ENCODE measurements at regions not wholly inside any gene's neighbourhood (a gene's known extent, or its start where the extent isn't known, plus 50 kb on each side); places are given as distances from the start of the nearest gene placed in this dataset.

- no peak overlapping the region for H3K4me3 ChIP-seq (ENCODE audit: low read depth, low read length)
- TF ChIP-seq, protein P1, sequence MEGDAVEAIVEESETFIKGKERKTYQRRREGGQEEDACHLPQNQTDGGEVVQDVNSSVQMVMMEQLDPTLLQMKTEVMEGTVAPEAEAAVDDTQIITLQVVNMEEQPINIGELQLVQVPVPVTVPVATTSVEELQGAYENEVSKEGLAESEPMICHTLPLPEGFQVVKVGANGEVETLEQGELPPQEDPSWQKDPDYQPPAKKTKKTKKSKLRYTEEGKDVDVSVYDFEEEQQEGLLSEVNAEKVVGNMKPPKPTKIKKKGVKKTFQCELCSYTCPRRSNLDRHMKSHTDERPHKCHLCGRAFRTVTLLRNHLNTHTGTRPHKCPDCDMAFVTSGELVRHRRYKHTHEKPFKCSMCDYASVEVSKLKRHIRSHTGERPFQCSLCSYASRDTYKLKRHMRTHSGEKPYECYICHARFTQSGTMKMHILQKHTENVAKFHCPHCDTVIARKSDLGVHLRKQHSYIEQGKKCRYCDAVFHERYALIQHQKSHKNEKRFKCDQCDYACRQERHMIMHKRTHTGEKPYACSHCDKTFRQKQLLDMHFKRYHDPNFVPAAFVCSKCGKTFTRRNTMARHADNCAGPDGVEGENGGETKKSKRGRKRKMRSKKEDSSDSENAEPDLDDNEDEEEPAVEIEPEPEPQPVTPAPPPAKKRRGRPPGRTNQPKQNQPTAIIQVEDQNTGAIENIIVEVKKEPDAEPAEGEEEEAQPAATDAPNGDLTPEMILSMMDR (IDR thresholded peaks at IDR 0.05; ENCODE audit: low read depth, low read length), result no peak
- in situ Hi-C loops (cut with HindIII; ENCODE audit: low sequenced_read_pairs), result no loop called here
- DNase-seq (ENCODE audit: low read depth, low spot score), result no peak
These were observed 350.1 kb downstream of the ETV1 start for GRCh38 chr7:13639396-13639795.

DNA sequence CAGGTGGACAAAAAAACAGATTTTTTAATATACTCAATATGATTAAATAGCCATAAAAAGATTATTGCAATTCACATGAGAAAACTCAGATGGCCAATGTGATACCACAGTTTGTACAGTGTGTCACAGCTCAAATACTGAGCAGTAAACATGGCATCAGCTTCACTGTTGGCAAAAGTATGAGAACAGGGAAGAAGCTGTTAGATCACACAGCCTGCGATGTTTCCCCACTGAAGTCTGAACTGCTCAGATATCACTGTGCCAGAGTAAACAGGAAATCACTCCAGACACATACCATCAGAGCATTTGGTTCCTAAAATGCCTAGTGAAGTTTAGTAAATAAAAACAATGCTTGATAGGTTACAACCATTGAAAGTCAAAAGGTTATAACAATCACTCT, 347.8 kb downstream of the ETV1 start:
- no peak overlapping the region for H3K4me3 ChIP-seq (ENCODE audit: low read depth, low read length)
- peak; percentile 38 for DNase-seq (ENCODE audit: low read depth, low spot score)
- in situ Hi-C loops (cut with HindIII; ENCODE audit: low sequenced_read_pairs), result no loop called here
- TF ChIP-seq, protein P1 (IDR thresholded peaks at IDR 0.05; ENCODE audit: low read depth, low read length), result no peak

GRCh38 chr7:13651167-13651566, 338.3 kb downstream of the ETV1 start:
- in situ Hi-C loops (cut with HindIII; ENCODE audit: low sequenced_read_pairs), result no loop called here
- TF ChIP-seq, protein P1 (IDR thresholded peaks at IDR 0.05; ENCODE audit: low read depth, low read length), result no peak
- DNase-seq (ENCODE audit: low read depth, low spot score), result no peak
- no peak overlapping the region for H3K4me3 ChIP-seq (ENCODE audit: low read depth, low read length)

- in situ Hi-C loops (cut with HindIII; ENCODE audit: low sequenced_read_pairs), result no loop called here
- DNase-seq (ENCODE audit: low read depth, low spot score), result no peak
- H3K4me3 ChIP-seq (ENCODE audit: low read depth, low read length), result no peak overlapping the region
- TF ChIP-seq, protein P1 (IDR thresholded peaks at IDR 0.05; ENCODE audit: low read depth, low read length), result no peak
These were observed 333.1 kb downstream of the ETV1 start for GRCh38 chr7:13656330-13656729.

- TF ChIP-seq, protein P1 (IDR thresholded peaks at IDR 0.05; ENCODE audit: low read depth, low read length), result no peak
- no peak for DNase-seq (ENCODE audit: low read depth, low spot score)
- in situ Hi-C loops (cut with HindIII; ENCODE audit: low sequenced_read_pairs), result no loop called here
- no peak overlapping the region for H3K4me3 ChIP-seq (ENCODE audit: low read depth, low read length)
These were observed 316.2 kb downstream of the ETV1 start for GRCh38 chr7:13673290-13673689.

DNA sequence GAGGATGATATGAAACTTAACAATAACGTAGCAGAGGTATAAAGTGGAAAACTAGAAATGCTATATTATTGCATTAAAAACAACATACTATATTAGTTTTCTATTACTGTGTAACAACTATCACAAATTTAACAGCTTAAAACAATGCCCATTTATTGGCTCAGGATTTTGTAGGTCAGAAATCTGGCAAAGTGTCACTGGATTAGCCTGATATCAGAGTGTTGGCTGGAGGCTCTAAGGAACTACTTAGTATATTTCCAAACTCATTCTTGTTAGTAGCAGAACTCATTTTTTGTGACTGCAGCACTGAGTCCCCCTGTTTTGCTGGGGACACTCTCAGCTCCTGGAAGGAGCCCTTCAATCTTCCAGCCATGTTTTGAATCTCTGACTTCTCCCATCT, 306.8 kb downstream of the ETV1 start:
- H3K4me3 ChIP-seq (ENCODE audit: low read depth, low read length), result no peak overlapping the region
- no peak for DNase-seq (ENCODE audit: low read depth, low spot score)
- TF ChIP-seq, protein P1 (IDR thresholded peaks at IDR 0.05; ENCODE audit: low read depth, low read length), result no peak
- in situ Hi-C loops (cut with HindIII; ENCODE audit: low sequenced_read_pairs), result no loop called here

DNA sequence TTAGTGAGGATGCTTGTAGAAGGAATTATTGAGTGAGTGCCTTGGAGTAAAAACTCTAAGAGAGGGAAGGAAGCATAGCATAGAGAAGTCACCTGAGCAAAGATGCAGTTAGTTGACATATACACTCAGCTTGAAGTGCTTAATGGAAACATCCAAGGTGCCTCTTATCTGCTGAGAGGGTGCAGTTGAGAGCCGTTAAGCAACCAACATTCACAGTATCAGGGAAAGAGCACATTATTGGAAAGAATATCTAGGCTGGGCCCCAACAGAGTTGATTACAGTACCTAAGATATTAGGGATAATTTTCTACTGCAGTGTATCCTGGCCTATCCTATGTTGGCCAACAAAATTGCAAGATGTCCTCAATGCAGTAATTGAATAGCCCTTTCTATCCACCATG, 302.0 kb downstream of the ETV1 start:
- in situ Hi-C loops (cut with HindIII; ENCODE audit: low sequenced_read_pairs), result no loop called here
- no peak for DNase-seq (ENCODE audit: low read depth, low spot score)
- no peak overlapping the region for H3K4me3 ChIP-seq (ENCODE audit: low read depth, low read length)
- TF ChIP-seq, protein P1 (IDR thresholded peaks at IDR 0.05; ENCODE audit: low read depth, low read length), result no peak
